Parathyroid adenoma (tissue), 2 donors: ENCODE measurements at regions not wholly inside any gene's neighbourhood (a gene's known extent, or its start where the extent isn't known, plus 50 kb on each side); places are given as distances from the start of the nearest gene placed in this dataset.

Experiments
- H2AFZ ChIP-seq: fragments of 300-600 bp; sonication (generic); one replicate; pipeline ENCODE4 v1.7.0; 2017; ENCODE audit warnings: antibody characterized with exemption, mild to moderate bottlenecking
- H3K27ac ChIP-seq: fragments of 300-600 bp; sonication (generic); one replicate; pipeline ENCODE4 v1.7.0; 2017
- H3K27me3 ChIP-seq: fragments of 300-600 bp; sonication (generic); one replicate; pipeline ENCODE4 v1.7.0; 2017; ENCODE audit warnings: low read length; ENCODE audit not compliant: control insufficient read depth, insufficient read depth
- H3K36me3 ChIP-seq: fragments of 300-600 bp; sonication (generic); one replicate; pipeline ENCODE4 v1.7.0; 2017; ENCODE audit warnings: low read length; ENCODE audit not compliant: control insufficient read depth, insufficient read depth
- H3K4me1 ChIP-seq: fragments of 300-600 bp; sonication (generic); one replicate; pipeline ENCODE4 v1.7.0; 2017; ENCODE audit warnings: control low read depth
- H3K4me2 ChIP-seq: fragments of 300-600 bp; sonication (generic); one replicate; pipeline ENCODE4 v1.7.0; 2017; ENCODE audit warnings: low read length
- H3K4me3 ChIP-seq: fragments of 300-600 bp; sonication (generic); one replicate; pipeline ENCODE4 v1.7.0; 2017; ENCODE audit warnings: low read depth, low read length
- H3K79me2 ChIP-seq: fragments of 300-600 bp; sonication (generic); one replicate; pipeline ENCODE4 v1.7.0; 2017; ENCODE audit warnings: control low read depth
- H3K9ac ChIP-seq: fragments of 300-600 bp; sonication (generic); one replicate; pipeline ENCODE4 v1.7.0; 2017; ENCODE audit warnings: mild to moderate bottlenecking
- H3K9me3 ChIP-seq: fragments of 300-600 bp; sonication (generic); one replicate; pipeline ENCODE4 v1.7.0; 2017; ENCODE audit warnings: low read length; ENCODE audit not compliant: control insufficient read depth
- TF ChIP-seq, protein P1 (sequence below): fragments of 300-600 bp; sonication (generic); IDR thresholded peaks from one replicate; pipeline ENCODE4 v1.7.0; 2017; ENCODE audit warnings: antibody characterized with exemption, mild to moderate bottlenecking
- donor health status: primary hyperparathyroidism.

DNA sequence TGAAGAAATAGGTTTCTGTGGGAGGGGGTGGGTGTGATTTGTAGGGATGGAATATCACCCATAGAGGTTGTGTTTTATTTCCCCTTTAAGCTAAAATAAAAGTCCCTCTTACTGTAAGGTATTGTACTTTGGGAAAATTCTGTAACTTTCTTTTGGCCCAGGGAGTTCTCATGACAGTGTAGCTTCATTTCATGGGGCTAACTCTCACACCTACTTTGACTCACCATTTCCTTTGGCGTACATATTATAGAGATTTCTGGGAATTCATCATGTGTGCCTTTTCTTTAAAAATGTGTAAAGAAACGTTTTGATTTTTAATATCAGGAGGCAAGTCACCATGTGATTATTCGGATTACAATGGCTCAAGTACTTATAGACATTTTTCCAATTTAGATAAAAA lies 477.7 kb upstream of the CFAP20DC start:
- H3K4me3 ChIP-seq: no peak overlapping the region
- H3K4me2 ChIP-seq: no peak overlapping the region
- TF ChIP-seq, protein P1, sequence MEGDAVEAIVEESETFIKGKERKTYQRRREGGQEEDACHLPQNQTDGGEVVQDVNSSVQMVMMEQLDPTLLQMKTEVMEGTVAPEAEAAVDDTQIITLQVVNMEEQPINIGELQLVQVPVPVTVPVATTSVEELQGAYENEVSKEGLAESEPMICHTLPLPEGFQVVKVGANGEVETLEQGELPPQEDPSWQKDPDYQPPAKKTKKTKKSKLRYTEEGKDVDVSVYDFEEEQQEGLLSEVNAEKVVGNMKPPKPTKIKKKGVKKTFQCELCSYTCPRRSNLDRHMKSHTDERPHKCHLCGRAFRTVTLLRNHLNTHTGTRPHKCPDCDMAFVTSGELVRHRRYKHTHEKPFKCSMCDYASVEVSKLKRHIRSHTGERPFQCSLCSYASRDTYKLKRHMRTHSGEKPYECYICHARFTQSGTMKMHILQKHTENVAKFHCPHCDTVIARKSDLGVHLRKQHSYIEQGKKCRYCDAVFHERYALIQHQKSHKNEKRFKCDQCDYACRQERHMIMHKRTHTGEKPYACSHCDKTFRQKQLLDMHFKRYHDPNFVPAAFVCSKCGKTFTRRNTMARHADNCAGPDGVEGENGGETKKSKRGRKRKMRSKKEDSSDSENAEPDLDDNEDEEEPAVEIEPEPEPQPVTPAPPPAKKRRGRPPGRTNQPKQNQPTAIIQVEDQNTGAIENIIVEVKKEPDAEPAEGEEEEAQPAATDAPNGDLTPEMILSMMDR: no peak
- no peaks in the 10 kb centered on the region for H3K79me2 ChIP-seq
- H2AFZ ChIP-seq: no peak overlapping the region
- H3K9ac ChIP-seq: no peak overlapping the region
- H3K27ac ChIP-seq: no peak overlapping the region
- H3K36me3 ChIP-seq: no peaks in the 10 kb centered on the region
- H3K9me3 ChIP-seq: no peaks in the 10 kb centered on the region
- H3K27me3 ChIP-seq: no peaks in the 10 kb centered on the region
- no peaks in the 10 kb centered on the region for H3K4me1 ChIP-seq

DNA sequence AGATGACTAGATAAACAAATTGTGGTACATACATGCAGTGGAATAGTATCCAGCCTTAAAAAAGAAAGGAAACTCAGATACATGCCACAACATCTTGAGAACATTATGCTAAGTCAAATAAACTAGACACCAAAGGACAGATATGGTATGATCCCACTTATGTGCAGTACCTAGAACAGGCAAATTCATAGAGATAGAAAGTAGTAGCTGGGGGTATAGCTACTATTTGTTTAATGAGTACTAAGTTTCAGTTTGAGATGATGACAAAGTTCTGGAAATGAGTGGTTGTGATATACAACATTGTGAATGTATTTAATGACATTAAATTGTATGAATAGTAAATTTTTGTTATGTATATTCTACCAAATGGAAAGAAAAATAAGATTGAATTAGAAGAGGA lies 477.2 kb upstream of the CFAP20DC start:
- Histone ChIP-seq H3K79me2 (no peaks in the 10 kb centered on the region), H3K4me2 (no peak overlapping the region), H3K4me1 (no peaks in the 10 kb centered on the region), H3K27ac (no peak overlapping the region), H3K9me3 (no peaks in the 10 kb centered on the region), H3K9ac (no peak overlapping the region), H3K27me3 (no peaks in the 10 kb centered on the region), H3K4me3 (no peak overlapping the region), H3K36me3 (no peaks in the 10 kb centered on the region), H2AFZ (no peak overlapping the region)
- TF ChIP-seq, protein P1: no peak

DNA sequence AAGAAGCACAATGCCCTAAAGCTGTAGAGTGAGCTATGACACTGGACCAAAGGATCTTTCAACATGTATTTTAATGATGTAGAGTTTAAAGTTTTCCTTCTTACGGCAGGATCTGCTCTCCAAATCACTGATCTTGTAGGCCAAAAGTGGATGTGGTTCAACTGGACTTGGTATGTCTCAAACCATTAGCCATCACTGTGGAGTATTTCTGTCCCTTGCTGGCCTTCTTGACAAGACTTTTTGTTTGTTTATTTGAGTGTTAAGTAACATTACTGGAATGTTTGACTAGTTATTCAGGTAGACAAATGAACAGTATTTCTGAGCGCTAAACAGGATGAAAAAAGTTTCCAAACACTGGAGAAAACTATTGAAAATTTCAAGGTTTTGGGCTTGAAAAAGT lies 472.7 kb upstream of the CFAP20DC start:
- H3K36me3 ChIP-seq: no peaks in the 10 kb centered on the region
- no peak overlapping the region for H3K4me3 ChIP-seq
- H3K9ac ChIP-seq: no peak overlapping the region
- H3K79me2 ChIP-seq: no peaks in the 10 kb centered on the region
- no peak overlapping the region for H3K4me2 ChIP-seq
- no peak overlapping the region for H3K27ac ChIP-seq
- H2AFZ ChIP-seq: no peak overlapping the region
- no peaks in the 10 kb centered on the region for H3K4me1 ChIP-seq
- H3K9me3 ChIP-seq: no peaks in the 10 kb centered on the region
- TF ChIP-seq, protein P1: no peak
- H3K27me3 ChIP-seq: no peaks in the 10 kb centered on the region

GRCh38 chr3:59519094-59519493 lies 469.3 kb upstream of the CFAP20DC start:
- Histone ChIP-seq H3K27me3 (no peaks in the 10 kb centered on the region), H3K9me3 (no peaks in the 10 kb centered on the region), H3K27ac (no peak overlapping the region), H3K4me1 (no peaks in the 10 kb centered on the region), H3K4me3 (no peak overlapping the region), H3K36me3 (no peaks in the 10 kb centered on the region), H3K4me2 (no peak overlapping the region), H3K79me2 (no peaks in the 10 kb centered on the region), H2AFZ (no peak overlapping the region), H3K9ac (no peak overlapping the region)
- TF ChIP-seq, protein P1: no peak

DNA sequence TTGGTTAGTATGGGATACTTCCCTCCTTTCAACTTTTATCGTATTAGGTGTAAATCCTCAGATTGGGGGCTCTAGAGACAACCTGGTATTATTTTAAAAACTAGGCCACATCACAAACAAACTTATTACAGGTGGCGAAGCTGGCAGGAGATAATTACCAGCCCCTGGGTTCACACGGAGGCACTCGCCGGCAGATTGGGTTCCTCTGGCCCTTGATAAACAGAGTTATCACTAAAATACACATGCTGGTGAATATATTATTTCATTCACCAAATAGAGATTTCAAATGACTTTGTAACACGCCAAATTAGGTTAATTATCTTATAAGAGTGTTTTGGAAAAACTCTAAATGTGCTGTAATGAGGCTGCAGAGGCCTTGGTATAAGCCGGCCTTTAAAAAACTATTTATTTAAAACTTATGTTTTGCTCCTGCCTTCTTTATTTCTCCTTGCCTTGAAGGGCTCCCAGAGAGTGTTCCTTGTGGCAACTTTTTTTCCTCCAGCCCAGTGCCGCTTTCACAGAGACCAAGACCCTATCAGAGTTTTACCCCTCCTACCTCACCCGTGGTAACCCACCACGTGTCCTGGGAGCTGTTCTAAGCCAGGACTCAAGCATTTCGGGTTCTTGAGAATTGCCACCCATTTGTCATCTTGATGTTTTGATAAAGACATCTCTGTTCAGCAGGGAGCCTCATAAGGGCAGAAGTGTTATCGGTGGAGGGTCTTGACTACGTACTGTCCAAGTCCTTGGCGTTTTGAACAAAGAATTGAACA lies 468.6 kb upstream of the CFAP20DC start:
- Histone ChIP-seq H3K4me1 (no peaks in the 10 kb centered on the region), H3K36me3 (no peaks in the 10 kb centered on the region), H3K4me2 (no peak overlapping the region), H3K9ac (no peak overlapping the region), H3K27ac (no peak overlapping the region), H3K27me3 (no peaks in the 10 kb centered on the region), H3K4me3 (no peak overlapping the region), H3K79me2 (no peaks in the 10 kb centered on the region), H2AFZ (no peak overlapping the region), H3K9me3 (no peaks in the 10 kb centered on the region)
- TF ChIP-seq, protein P1: no peak
